H1 (cell line): ENCODE measurements at regions not wholly inside any gene's neighbourhood (a gene's known extent, or its start where the extent isn't known, plus 50 kb on each side); places are given as distances from the start of the nearest gene placed in this dataset.

Experiments used
- BACH1 ChIP-seq: IDR thresholded peaks from 2 replicates; pipeline ENCODE4 v1.6.1; 2012; ENCODE audit warnings: low read length, improper control_type of control experiment
- EGR1 ChIP-seq: IDR thresholded peaks from 2 replicates; pipeline ENCODE4 v1.6.1; 2011; ENCODE audit warnings: low read depth, low read length, borderline replicate concordance
- RAD21 ChIP-seq, 2 experiments: IDR thresholded peaks in 1 of 2; conservative IDR thresholded peaks in 1 of 2; 2 replicates each; pipeline ENCODE4 v1.6.1; 2011; ENCODE audit warnings: low read depth in 2 of 2, low read length in 2 of 2, improper control_type of control experiment in 1 of 2, inconsistent platforms in 1 of 2, mild to moderate bottlenecking in 1 of 2, moderate library complexity in 1 of 2
- TAF1 ChIP-seq: IDR thresholded peaks from 2 replicates; pipeline ENCODE4 v1.6.1; 2011; ENCODE audit warnings: mild to moderate bottlenecking, low read depth, low read length
- TCF12 ChIP-seq: IDR thresholded peaks from 2 replicates; pipeline ENCODE4 v1.6.1; 2011; ENCODE audit warnings: low read depth, mild to moderate bottlenecking, low read length
- YY1 ChIP-seq: IDR thresholded peaks from 2 replicates; pipeline ENCODE4 v1.6.1; 2011; ENCODE audit warnings: low read depth, mild to moderate bottlenecking, low read length

GRCh38 chr4:3858046-3858730, 92.0 kb downstream of the ADRA2C start (continued):
- TF ChIP-seq BACH1 (no peak), RAD21 (IDR thresholded peaks at IDR 0.05 in 1 of 2, conservative IDR thresholded peaks at IDR 0.05 in 1 of 2; ENCODE audit: low read depth in 2 of 2, low read length in 2 of 2) (peak; percentile 19 to 22; a peak in 3 of 4 replicates), EGR1 (no peak), YY1 (peak; percentile 61; the same call in 1 of the 2 replicates), TCF12 (0 out of 2 replicates have a peak, but pooled peaks have one; percentile 22), TAF1 (no peak)
- TF ChIP-seq, all 59 proteins: peak for 4
